ENCODE measurements at regions not wholly inside any gene's neighbourhood (a gene's known extent, or its start where the extent isn't known, plus 50 kb on each side); places are given as distances from the start of the nearest gene placed in this dataset.

DNA sequence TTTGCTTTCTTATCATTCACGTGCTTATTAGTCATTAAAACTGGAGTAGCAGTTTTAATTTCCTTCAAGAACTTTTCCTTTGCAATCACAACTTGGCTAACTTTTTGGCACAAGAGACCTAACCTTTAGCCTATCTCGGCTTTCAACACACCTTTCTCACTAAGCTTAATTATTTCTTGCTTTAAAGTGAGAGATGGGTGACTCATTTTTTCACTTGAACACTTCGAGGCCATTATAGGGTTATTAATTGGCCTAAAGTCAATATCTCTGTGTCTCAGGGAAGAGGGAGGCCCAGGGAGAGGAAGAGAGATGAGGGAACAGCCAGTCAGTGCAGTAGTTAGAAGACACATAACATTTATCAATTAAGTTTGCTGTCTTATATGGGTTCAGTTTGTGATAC, 289.8 kb downstream of the RBM43 start:
- H3K36me3 ChIP-seq (ENCODE audit: control insufficient read depth in 2 of 2, insufficient read depth in 1 of 2, low read length in 2 of 2) = no peaks in the 10 kb centered on the region
- TF ChIP-seq, protein P1, sequence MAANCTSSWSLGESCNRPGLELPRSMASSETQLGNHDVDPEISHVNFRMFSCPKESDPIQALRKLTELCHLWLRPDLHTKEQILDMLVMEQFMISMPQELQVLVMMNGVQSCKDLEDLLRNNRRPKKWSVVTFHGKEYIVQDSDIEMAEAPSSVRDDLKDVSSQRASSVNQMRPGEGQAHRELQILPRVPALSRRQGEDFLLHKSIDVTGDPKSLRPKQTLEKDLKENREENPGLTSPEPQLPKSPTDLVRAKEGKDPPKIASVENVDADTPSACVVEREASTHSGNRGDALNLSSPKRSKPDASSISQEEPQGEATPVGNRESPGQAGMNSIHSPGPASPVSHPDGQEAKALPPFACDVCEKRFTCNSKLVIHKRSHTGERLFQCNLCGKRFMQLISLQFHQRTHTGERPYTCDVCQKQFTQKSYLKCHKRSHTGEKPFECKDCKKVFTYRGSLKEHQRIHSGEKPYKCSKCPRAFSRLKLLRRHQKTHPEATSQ (tag by site-specific recombination; IDR thresholded peaks at IDR 0.05) = no peak
- ChIA-PET POLR2A (no interaction called here), CTCF (interaction anchor here (0.7 kb wide), 1 partner anchor 267 kb away, joined by 3 read pairs; no protein-coding TSS in a partner anchor)
- H3K9me3 ChIP-seq (ENCODE audit: control insufficient read depth, insufficient read depth, low read depth, low read length) = no peaks in the 10 kb centered on the region
- no peaks in the 10 kb centered on the region for H3K4me1 ChIP-seq (ENCODE audit: control insufficient read depth, insufficient read depth, low read length)
- no peak overlapping the region for H3K4me3 ChIP-seq (ENCODE audit: low read depth, low read length)
- no peak overlapping the region for H3K27ac ChIP-seq (ENCODE audit: extremely low read depth, low read depth, low read length)

DNA sequence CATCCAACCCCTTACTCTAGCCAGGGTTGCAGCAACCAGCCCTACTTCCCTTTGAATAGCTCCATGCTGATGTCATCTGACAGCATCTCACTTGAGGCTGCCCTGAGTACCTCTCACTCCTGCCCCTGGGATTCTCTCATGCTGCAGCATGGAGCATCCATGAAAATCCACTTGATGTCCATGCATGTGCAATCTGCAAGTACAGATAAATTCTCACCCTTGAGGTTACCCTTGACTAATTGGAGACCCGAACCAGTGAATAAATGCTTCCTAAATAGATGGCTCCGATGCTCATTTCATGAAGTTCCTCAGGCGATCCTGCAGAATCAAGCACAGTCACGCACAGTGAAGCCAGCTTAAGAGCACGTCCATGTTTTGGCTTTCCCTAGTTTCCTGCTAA, 298.3 kb downstream of the RBM43 start:
- ChIA-PET POLR2A (no interaction called here), CTCF (no interaction called here)
- H3K9me3 ChIP-seq (ENCODE audit: control insufficient read depth, insufficient read depth, low read depth, low read length) = no peaks in the 10 kb centered on the region
- no peaks in the 10 kb centered on the region for H3K4me1 ChIP-seq (ENCODE audit: control insufficient read depth, insufficient read depth, low read length)
- no peaks in the 10 kb centered on the region for H3K36me3 ChIP-seq (ENCODE audit: control insufficient read depth in 2 of 2, insufficient read depth in 1 of 2, low read length in 2 of 2)
- TF ChIP-seq, protein P2, sequence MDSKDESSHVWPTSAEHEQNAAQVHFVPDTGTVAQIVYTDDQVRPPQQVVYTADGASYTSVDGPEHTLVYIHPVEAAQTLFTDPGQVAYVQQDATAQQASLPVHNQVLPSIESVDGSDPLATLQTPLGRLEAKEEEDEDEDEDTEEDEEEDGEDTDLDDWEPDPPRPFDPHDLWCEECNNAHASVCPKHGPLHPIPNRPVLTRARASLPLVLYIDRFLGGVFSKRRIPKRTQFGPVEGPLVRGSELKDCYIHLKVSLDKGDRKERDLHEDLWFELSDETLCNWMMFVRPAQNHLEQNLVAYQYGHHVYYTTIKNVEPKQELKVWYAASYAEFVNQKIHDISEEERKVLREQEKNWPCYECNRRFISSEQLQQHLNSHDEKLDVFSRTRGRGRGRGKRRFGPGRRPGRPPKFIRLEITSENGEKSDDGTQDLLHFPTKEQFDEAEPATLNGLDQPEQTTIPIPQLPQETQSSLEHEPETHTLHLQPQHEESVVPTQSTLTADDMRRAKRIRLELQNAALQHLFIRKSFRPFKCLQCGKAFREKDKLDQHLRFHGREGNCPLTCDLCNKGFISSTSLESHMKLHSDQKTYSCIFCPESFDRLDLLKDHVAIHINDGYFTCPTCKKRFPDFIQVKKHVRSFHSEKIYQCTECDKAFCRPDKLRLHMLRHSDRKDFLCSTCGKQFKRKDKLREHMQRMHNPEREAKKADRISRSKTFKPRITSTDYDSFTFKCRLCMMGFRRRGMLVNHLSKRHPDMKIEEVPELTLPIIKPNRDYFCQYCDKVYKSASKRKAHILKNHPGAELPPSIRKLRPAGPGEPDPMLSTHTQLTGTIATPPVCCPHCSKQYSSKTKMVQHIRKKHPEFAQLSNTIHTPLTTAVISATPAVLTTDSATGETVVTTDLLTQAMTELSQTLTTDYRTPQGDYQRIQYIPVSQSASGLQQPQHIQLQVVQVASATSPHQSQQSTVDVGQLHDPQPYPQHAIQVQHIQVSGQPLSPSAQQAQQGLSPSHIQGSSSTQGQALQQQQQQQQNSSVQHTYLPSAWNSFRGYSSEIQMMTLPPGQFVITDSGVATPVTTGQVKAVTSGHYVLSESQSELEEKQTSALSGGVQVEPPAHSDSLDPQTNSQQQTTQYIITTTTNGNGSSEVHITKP (tag by site-specific recombination; IDR thresholded peaks at IDR 0.05) = no peak
- no peak for TF ChIP-seq ZNF266 (tag by site-specific recombination; IDR thresholded peaks at IDR 0.05; ENCODE audit: low read depth)
- no peak for TF ChIP-seq ZNF175 (tag by site-specific recombination; IDR thresholded peaks at IDR 0.05)
- TF ChIP-seq ZNF747 (tag by site-specific recombination; IDR thresholded peaks at IDR 0.05) = no peak
- TF ChIP-seq RBAK (tag by site-specific recombination; IDR thresholded peaks at IDR 0.05) = no peak
- no peak for TF ChIP-seq KLF9 (tag by site-specific recombination; IDR thresholded peaks at IDR 0.05; ENCODE audit: low read depth)
- TF ChIP-seq, protein P3, sequence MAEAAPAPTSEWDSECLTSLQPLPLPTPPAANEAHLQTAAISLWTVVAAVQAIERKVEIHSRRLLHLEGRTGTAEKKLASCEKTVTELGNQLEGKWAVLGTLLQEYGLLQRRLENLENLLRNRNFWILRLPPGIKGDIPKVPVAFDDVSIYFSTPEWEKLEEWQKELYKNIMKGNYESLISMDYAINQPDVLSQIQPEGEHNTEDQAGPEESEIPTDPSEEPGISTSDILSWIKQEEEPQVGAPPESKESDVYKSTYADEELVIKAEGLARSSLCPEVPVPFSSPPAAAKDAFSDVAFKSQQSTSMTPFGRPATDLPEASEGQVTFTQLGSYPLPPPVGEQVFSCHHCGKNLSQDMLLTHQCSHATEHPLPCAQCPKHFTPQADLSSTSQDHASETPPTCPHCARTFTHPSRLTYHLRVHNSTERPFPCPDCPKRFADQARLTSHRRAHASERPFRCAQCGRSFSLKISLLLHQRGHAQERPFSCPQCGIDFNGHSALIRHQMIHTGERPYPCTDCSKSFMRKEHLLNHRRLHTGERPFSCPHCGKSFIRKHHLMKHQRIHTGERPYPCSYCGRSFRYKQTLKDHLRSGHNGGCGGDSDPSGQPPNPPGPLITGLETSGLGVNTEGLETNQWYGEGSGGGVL (tag by site-specific recombination; IDR thresholded peaks at IDR 0.05) = no peak
- TF ChIP-seq ZNF600 (tag by site-specific recombination; IDR thresholded peaks at IDR 0.05) = no peak
- TF ChIP-seq ZNF350 (tag by site-specific recombination; IDR thresholded peaks at IDR 0.05) = no peak
- TF ChIP-seq SP2 (tag by site-specific recombination; IDR thresholded peaks at IDR 0.05) = no peak
- TF ChIP-seq ZNF624 (tag by site-specific recombination; IDR thresholded peaks at IDR 0.05) = no peak
- TF ChIP-seq, protein P4, sequence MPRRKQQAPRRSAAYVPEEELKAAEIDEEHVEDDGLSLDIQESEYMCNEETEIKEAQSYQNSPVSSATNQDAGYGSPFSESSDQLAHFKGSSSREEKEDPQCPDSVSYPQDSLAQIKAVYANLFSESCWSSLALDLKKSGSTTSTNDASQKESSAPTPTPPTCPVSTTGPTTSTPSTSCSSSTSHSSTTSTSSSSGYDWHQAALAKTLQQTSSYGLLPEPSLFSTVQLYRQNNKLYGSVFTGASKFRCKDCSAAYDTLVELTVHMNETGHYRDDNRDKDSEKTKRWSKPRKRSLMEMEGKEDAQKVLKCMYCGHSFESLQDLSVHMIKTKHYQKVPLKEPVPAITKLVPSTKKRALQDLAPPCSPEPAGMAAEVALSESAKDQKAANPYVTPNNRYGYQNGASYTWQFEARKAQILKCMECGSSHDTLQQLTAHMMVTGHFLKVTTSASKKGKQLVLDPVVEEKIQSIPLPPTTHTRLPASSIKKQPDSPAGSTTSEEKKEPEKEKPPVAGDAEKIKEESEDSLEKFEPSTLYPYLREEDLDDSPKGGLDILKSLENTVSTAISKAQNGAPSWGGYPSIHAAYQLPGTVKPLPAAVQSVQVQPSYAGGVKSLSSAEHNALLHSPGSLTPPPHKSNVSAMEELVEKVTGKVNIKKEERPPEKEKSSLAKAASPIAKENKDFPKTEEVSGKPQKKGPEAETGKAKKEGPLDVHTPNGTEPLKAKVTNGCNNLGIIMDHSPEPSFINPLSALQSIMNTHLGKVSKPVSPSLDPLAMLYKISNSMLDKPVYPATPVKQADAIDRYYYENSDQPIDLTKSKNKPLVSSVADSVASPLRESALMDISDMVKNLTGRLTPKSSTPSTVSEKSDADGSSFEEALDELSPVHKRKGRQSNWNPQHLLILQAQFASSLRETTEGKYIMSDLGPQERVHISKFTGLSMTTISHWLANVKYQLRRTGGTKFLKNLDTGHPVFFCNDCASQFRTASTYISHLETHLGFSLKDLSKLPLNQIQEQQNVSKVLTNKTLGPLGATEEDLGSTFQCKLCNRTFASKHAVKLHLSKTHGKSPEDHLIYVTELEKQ (tag by site-specific recombination; IDR thresholded peaks at IDR 0.05; ENCODE audit: borderline replicate concordance) = no peak
- no peak for TF ChIP-seq ZNF121 (tag by site-specific recombination; IDR thresholded peaks at IDR 0.05)
- TF ChIP-seq ZNF664 (tag by site-specific recombination; IDR thresholded peaks at IDR 0.05) = no peak
- no peak for TF ChIP-seq ZNF629 (tag by site-specific recombination; IDR thresholded peaks at IDR 0.05)
- H3K27ac ChIP-seq (ENCODE audit: extremely low read depth, low read depth, low read length) = no peak overlapping the region
- H3K4me3 ChIP-seq (ENCODE audit: low read depth, low read length) = no peak overlapping the region

All from HEK293 (cell line).